ENCODE measurements at regions not wholly inside any gene's neighbourhood (a gene's known extent, or its start where the extent isn't known, plus 50 kb on each side); places are given as distances from the start of the nearest gene placed in this dataset.
"Not testable (repeated sequence)": the region's sequence is repeated elsewhere in the genome, so short reads cannot be mapped to it uniquely, and the experiment has no call there.

GRCh38 chr3:29141918-29142275 is 139.0 kb upstream of the RBMS3 start:
- no peak for DNase-seq (ENCODE audit: low spot score)

DNA sequence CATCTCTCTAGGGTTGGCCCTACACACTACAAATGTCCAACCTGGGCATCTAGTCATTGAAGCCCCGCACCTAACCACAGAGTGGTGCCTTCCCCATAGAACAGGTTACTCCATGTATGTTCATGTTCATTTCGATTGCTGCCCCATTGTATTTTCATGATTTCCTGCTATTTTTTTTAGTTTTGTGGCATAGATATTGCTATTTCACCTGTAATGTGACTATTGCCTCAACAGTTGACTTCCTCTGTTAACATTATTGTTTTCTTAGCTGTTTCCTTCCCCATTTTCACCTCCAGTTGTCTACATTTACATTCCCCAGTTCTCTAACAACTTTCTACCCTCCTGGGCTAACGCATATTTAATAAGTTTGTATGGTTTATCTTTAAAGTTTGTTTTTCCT is 137.7 kb upstream of the RBMS3 start:
- DNase-seq (ENCODE audit: low spot score), result no peak

- no peak for DNase-seq (ENCODE audit: low spot score)
These were observed 136.5 kb upstream of the RBMS3 start for GRCh38 chr3:29144361-29144760.

DNA sequence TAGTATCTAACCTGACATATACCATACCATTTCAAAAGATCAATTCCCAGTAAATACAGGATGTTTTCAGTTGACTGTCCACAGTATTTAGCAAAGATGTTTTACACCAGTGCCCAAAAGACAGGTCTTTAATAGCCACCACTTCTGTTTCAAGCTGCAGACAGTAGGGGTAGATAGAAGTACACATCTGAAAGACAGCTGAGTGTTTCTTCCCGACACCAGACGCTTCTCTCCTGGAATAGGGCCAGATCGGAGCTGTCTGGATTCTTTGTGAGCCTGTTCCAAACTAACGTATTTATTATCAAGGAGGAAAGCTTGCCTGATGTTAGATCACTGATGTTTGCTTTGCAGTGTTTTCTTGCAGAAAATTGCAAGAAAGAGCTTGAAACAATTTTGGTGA is 136.1 kb upstream of the RBMS3 start:
- DNase-seq (ENCODE audit: low spot score), result no peak

GRCh38 chr3:29145360-29145759 is 135.5 kb upstream of the RBMS3 start:
- DNase-seq (ENCODE audit: low spot score), result no peak

DNA sequence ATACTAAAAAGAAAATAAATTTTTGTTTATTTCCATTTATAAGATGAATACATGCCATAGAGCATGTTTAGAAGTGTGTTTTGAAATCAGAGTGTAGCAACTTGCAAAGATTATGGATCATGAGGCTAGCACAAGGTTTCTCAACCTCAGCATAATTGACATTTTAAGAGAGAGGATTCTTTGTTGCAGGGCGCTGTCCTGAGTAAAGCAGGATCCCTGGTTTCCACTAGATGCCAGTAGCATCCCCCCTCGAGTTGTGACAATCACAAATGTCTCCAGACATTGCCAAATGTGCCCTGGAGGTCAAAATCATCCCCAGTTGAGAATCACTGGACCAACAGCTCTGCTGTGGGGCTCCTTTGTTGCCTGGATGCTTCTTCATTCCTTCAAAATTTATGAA is 128.5 kb upstream of the RBMS3 start:
- DNase-seq (ENCODE audit: low spot score), result no peak

DNA sequence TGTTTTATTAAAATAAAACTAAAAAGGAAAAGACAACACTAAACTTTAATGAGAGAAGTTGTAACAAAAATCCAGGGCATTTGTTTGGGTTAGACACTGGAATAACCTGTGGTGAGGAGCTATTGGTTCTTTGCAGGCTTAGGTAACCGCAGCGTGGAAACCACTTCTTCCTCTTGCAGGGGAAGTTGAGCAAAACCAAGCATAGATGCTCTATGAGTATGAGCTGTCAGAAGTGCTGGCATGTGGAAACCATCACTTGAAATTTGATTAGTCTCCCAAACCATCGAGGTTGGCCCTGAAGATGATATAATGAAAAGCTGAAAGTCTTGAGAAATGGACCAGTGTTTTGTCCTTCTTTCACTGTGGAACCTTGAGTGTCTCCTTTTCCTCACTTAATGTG is 127.1 kb upstream of the RBMS3 start:
- no peak for DNase-seq (ENCODE audit: low spot score)

DNA sequence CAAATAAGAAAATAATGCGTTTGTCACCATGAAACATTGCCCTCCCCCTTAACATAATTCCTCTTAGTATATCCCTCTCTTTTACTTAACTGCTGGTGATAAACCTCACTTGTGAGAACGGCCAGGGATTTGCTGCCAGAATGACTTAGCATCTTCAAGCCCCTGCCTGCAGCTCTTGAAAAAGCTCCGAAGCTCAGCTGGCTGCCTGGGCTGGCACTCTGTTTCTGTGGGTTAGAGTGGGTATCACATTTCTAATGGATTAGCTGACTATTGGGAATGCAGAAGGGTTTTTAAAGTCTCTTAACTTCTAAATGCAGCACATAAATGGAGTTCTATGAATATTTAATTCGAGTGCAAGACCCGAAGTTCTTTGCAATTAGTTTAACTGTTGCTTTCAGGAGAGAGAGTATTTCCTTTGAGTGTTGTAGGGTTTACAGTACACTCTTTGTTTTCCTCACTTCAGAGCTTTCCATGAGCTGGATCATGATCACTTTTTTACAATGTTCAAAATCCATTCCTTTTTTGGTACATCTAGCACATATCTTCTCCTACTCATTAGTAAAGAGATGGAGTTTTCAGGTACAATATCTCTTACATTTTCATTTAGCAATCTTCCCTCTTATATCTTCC is 124.7 kb upstream of the RBMS3 start:
- no peak for DNase-seq (ENCODE audit: low spot score)

- DNase-seq (ENCODE audit: low spot score), result no peak
These were observed 116.0 kb upstream of the RBMS3 start for GRCh38 chr3:29164825-29165224.

DNA sequence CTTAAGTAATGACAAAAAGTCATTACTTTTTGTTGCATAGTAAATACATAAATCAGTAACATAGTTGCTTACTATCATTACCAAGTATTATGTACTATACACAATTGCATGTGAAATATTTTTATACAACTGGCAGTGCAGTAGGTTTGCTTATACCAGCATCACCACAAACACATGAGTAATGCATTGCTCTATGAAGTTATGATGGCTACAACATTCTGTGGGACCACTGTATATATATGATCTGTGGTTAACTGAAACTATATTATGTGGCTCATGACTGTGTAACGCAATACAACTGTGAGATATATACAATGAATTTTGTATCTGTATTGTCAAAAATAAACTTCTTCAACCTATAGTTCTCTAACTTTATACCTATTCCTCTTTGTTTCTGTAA is 113.7 kb upstream of the RBMS3 start:
- DNase-seq (ENCODE audit: low spot score), result no peak

GRCh38 chr3:29168081-29168480 is 112.8 kb upstream of the RBMS3 start:
- DNase-seq (ENCODE audit: low spot score), result no peak

DNA sequence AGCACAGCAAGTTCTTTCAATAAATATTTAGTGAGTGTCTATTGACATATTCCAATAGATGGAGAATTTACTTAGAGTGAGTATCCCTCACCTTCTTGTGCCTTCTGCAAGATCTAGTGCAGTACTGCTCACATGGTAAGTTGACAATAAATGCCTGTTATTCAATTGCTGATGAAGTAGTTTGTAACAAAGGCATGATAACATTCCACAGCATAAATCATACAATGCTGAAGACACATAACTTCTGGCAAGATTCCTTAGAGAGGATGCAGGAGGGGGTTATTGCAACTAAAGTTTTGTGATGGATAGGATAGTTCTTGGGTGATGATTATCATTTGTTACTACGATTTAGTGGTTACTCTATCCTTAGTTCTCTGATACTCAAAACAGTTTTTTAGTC is 112.2 kb upstream of the RBMS3 start:
- no peak for DNase-seq (ENCODE audit: low spot score)

- no peak for DNase-seq (ENCODE audit: low spot score)
These were observed 111.4 kb upstream of the RBMS3 start for GRCh38 chr3:29169451-29169850.

- DNase-seq (ENCODE audit: low spot score), result no peak
These were observed 109.6 kb upstream of the RBMS3 start for GRCh38 chr3:29171043-29171990.

DNA sequence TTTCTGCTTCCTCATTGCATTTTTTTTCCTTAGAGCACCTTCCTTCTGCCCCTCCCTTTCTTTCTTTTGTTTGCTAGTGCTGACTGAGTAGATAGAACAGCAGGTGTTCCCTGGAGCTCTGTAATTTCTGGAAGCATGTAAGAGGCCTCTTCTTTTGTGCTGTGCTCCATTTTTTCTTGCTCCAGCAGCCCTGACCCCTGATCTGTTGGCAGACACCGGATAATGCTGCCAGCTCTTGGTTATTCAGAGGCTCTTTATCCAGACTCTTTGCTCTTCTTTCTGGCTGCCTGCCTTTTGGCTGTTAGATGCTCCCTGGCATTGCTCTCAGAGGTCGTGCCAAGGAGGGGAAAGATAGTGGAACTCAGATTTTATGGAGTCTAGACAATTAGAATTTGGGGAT is 104.4 kb upstream of the RBMS3 start:
- DNase-seq (ENCODE audit: low spot score), result no peak

GRCh38 chr3:29178809-29179793 is 101.8 kb upstream of the RBMS3 start:
- no peak for DNase-seq (ENCODE audit: low spot score)

DNA sequence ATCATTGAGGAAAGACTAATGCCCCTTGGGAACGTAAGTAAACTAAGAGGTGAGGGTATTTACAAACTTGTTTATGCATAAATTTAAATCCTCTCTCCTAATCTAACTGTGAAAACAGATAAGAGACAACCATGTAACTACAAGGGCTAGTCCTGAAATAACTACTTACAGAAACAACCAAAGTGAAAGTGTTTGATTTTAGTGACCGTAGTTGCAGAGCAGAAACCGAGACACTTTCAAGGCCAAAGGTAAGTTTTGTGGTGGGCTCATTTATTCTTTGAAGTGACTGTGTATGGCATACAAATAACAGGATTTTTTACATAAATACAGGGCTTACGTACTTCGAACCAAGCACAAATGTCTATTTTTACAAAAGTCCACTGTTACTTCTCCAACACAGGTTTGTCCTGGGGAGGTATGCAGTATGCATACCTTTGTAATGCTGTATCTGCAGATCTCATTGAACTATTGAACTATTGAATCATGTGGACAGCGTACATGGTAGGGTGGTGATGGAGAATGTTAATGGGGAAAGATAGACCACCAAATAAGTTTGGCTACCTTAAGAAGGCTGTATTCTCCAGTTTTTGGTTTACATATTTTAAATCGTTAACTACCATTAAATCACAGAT is 99.6 kb upstream of the RBMS3 start:
- no peak for DNase-seq (ENCODE audit: low spot score)

DNA sequence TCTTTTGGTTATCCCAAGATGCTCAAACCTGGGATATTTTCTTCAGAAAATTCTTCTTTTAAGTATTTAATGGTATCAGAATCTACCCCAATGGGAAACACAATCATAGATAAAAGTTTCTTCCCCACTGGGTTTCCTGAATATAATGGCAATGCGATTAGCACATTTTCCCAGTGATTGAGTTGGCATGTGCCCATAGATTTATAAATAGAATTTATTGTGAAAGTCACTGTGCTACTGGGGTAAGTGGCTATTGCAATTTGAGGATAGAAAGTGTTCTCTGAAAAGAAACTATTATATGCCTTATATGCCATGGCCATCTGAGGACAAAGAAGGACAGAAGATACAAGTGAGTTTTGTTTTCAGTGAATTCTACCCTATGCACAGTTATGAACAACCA is 99.0 kb upstream of the RBMS3 start:
- no peak for DNase-seq (ENCODE audit: low spot score)

DNA sequence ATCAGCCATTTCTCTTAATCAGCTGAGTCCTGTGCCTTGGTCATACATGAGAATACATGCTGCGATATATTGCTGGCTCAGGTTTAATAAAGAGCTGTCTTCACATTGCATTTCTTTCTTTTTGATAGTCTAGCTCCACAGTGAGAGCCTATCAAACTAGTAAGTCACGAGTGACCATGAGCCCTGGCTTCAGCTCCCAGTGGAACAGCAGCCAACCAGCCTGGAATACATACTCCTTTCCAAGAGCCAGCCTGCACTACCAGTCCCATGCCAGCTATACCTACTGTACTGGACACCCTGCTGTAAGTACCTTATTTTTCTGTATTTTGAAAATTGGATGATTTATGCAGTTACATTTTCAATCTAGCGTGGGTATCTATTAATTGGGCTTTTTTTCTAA is 98.0 kb upstream of the RBMS3 start:
- DNase-seq (ENCODE audit: low spot score), result not testable (repeated sequence)

- no peak for DNase-seq (ENCODE audit: low spot score)
These were observed 97.4 kb upstream of the RBMS3 start for GRCh38 chr3:29183346-29184087.

DNA sequence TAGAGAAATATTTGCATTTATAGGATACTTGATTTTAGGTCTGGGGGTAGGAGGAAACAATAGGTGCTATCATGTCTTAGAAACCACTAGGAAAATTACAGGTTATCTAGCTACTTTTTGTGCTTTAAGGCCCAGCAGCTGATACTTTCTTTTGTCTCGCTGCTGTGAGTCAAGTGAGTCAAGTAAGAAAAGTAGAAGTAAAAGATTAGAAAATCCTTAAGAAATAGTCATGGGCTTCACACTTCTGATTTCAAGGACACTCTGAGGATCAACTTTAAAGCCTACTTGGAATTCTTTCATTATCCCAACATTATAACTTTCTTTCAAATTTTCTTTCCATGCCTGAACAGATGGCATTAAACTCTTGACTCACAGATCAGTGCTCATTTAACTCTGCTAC is 95.2 kb upstream of the RBMS3 start:
- no peak for DNase-seq (ENCODE audit: low spot score)
